Neuronal stem cell (in vitro differentiated cells): ENCODE measurements at regions not wholly inside any gene's neighbourhood (a gene's known extent, or its start where the extent isn't known, plus 50 kb on each side); places are given as distances from the start of the nearest gene placed in this dataset.
"Not testable (repeated sequence)": the region's sequence is repeated elsewhere in the genome, so short reads cannot be mapped to it uniquely, and the experiment has no call there.

Experiments used
- DNase-seq: peaks from one replicate; pipeline ENCODE4 v3.0.0-alpha.2; 2013; ENCODE audit warnings: low spot score
- H2AFZ ChIP-seq: one replicate; pipeline ENCODE4 v1.6.1; 2013; ENCODE audit warnings: mild to moderate bottlenecking, low read length, inconsistent platforms
- H2AK5ac ChIP-seq: 2 replicates; pipeline ENCODE4 v1.6.1; 2013; ENCODE audit warnings: low read depth, mild to moderate bottlenecking, inconsistent platforms, low read length, moderate library complexity, mixed read lengths
- H2BK120ac ChIP-seq: 2 replicates; pipeline ENCODE4 v1.6.1; 2013; ENCODE audit warnings: low read depth, mild to moderate bottlenecking, inconsistent platforms, low read length, moderate library complexity, mixed read lengths
- H2BK12ac ChIP-seq: one replicate; pipeline ENCODE4 v1.6.1; 2013; ENCODE audit warnings: low read length, inconsistent platforms
- H2BK15ac ChIP-seq: 2 replicates; pipeline ENCODE4 v1.6.1; 2013; ENCODE audit warnings: mild to moderate bottlenecking, low read length, inconsistent platforms, mixed read lengths
- H2BK5ac ChIP-seq: one replicate; pipeline ENCODE4 v1.6.1; 2013; ENCODE audit warnings: inconsistent platforms, mild to moderate bottlenecking, low read length, moderate library complexity
- H3K14ac ChIP-seq: one replicate; pipeline ENCODE4 v1.6.1; 2013; ENCODE audit warnings: low read length, inconsistent platforms
- H3K18ac ChIP-seq: 2 replicates; pipeline ENCODE4 v1.6.1; 2013; ENCODE audit warnings: low read length, inconsistent platforms
- H3K23ac ChIP-seq: 2 replicates; pipeline ENCODE4 v1.6.1; 2013; ENCODE audit warnings: low read depth, mild to moderate bottlenecking, mixed read lengths, low read length, inconsistent platforms; ENCODE audit not compliant: poor library complexity
- H3K27ac ChIP-seq: replicated peaks from 3 replicates; pipeline ENCODE4 v1.5.1; 2013; ENCODE audit warnings: low read length, inconsistent platforms
- H3K27me3 ChIP-seq, 3 experiments: 2 replicates each; pipeline ENCODE4 v1.6.1; 2013; ENCODE audit warnings: low read length in 3 of 3, mild to moderate bottlenecking in 2 of 3, inconsistent platforms in 1 of 3, low read depth in 1 of 3, mixed read lengths in 1 of 3, moderate library complexity in 1 of 3; ENCODE audit not compliant: control insufficient read depth in 3 of 3, insufficient read depth in 3 of 3
- H3K36me3 ChIP-seq, 2 donors: replicated peaks in 1 of 2; 2 replicates each; pipeline ENCODE4 v1.6.1; 2013; ENCODE audit warnings: low read length in 2 of 2; ENCODE audit not compliant: control insufficient read depth in 2 of 2, insufficient read depth in 2 of 2
- H3K4ac ChIP-seq: 2 replicates; pipeline ENCODE4 v1.6.1; 2013; ENCODE audit warnings: inconsistent platforms, mild to moderate bottlenecking, low read length, moderate library complexity
- H3K4me1 ChIP-seq, 2 donors: 1 replicate in 1 of 2; 2 replicates in 1 of 2; pipeline ENCODE4 v1.6.1; 2013; ENCODE audit warnings: low read length in 2 of 2, low read depth in 1 of 2; ENCODE audit not compliant: control insufficient read depth in 2 of 2, insufficient read depth in 1 of 2
- H3K4me2 ChIP-seq: one replicate; pipeline ENCODE4 v1.6.1; 2013; ENCODE audit warnings: mild to moderate bottlenecking, low read length, inconsistent platforms; ENCODE audit not compliant: insufficient read depth, poor library complexity, severe bottlenecking
- H3K4me3 ChIP-seq, 2 donors: 2 replicates each; pipeline ENCODE4 v1.5.1; 2013; ENCODE audit warnings: low read length in 2 of 2, mild to moderate bottlenecking in 2 of 2, inconsistent platforms in 1 of 2, moderate library complexity in 1 of 2
- H3K79me1 ChIP-seq: one replicate; pipeline ENCODE4 v1.6.1; 2013; ENCODE audit warnings: low read depth, mild to moderate bottlenecking, inconsistent platforms, low read length, moderate library complexity
- H3K9ac ChIP-seq: one replicate; pipeline ENCODE4 v1.6.1; 2013; ENCODE audit warnings: mild to moderate bottlenecking, low read depth, low read length, inconsistent platforms; ENCODE audit not compliant: poor library complexity
- H3K9me3 ChIP-seq, 2 donors: replicated peaks in 1 of 2; 2 replicates each; pipeline versions ENCODE3 to v1.6.1; 2013; ENCODE audit warnings: low read length in 2 of 2, mild to moderate bottlenecking in 2 of 2, inconsistent platforms in 1 of 2, low read depth in 1 of 2, mixed read lengths in 1 of 2, moderate library complexity in 1 of 2; ENCODE audit not compliant: control insufficient read depth in 2 of 2, insufficient read depth in 1 of 2
- H4K8ac ChIP-seq: one replicate; pipeline ENCODE4 v1.6.1; 2013; ENCODE audit warnings: low read depth, mild to moderate bottlenecking, inconsistent platforms, low read length, moderate library complexity
- H4K91ac ChIP-seq: one replicate; pipeline ENCODE4 v1.6.1; 2013; ENCODE audit warnings: low read length, low read depth, mild to moderate bottlenecking, inconsistent platforms; ENCODE audit not compliant: poor library complexity
- WGBS, 2 donors: extraction: QIAGEN DNeasy Blood & Tissue Kit; methylation state at CpG; one replicate each; pipeline ENCODE4 v1.1.7; 2013; ENCODE audit warnings: missing lambda C conversion rate in 2 of 2, mixed read lengths in 1 of 2; ENCODE audit not compliant: insufficient read length in 2 of 2, insufficient replicate concordance in 1 of 2; ENCODE audit errors: extremely low coverage in 2 of 2; 5-methylcytosine and 5-hydroxymethylcytosine counted together

DNA sequence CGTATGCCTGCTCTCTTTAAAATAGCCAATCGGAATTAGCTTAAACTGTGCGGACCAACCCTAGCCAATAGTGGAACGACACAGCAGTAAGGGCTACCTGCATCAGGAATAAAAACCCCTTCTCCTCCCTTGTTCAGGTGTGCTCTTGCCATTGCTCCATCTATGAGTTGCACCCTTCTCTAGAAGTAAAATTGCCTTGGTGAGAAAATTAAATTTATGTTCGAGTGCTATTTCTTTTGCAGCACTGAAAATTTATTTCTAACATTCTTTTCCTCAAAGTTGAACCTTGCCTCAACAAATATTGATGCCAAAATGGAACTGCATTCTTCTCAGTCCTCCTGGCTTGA lies 102.5 kb upstream of the SHB start:
- no peak overlapping the region for H3K18ac ChIP-seq
- WGBS, 2 donors: no CpG with 5 or more reads among the region's 5 CpGs
- no peak overlapping the region for H3K23ac ChIP-seq
- H4K8ac ChIP-seq: no peak overlapping the region
- H2BK120ac ChIP-seq: no peak overlapping the region
- no peak overlapping the region for H2BK5ac ChIP-seq
- no peak overlapping the region for H2BK15ac ChIP-seq
- H2BK12ac ChIP-seq: no peak overlapping the region
- H2AK5ac ChIP-seq: no peak overlapping the region
- no peak overlapping the region for H3K14ac ChIP-seq
- no peak overlapping the region for H3K4ac ChIP-seq
- no peak overlapping the region for H2AFZ ChIP-seq
- no peak overlapping the region for H3K9ac ChIP-seq
- H3K4me1 ChIP-seq: peaks cover 0 to 2% of the 10 kb centered on the region in 2 donors
- no peaks in the 10 kb centered on the region for H3K27me3 ChIP-seq
- DNase-seq: no peak
- H3K4me3 ChIP-seq: no peak overlapping the region
- H3K9me3 ChIP-seq: peaks cover 0 to 2% of the 10 kb centered on the region in 2 donors
- no peak overlapping the region for H3K4me2 ChIP-seq
- peaks cover 0 to 2% of the 10 kb centered on the region in 2 donors for H3K36me3 ChIP-seq
- no peak overlapping the region for H4K91ac ChIP-seq
- H3K27ac ChIP-seq: no peak overlapping the region
- H3K79me1 ChIP-seq: no peaks in the 10 kb centered on the region

DNA sequence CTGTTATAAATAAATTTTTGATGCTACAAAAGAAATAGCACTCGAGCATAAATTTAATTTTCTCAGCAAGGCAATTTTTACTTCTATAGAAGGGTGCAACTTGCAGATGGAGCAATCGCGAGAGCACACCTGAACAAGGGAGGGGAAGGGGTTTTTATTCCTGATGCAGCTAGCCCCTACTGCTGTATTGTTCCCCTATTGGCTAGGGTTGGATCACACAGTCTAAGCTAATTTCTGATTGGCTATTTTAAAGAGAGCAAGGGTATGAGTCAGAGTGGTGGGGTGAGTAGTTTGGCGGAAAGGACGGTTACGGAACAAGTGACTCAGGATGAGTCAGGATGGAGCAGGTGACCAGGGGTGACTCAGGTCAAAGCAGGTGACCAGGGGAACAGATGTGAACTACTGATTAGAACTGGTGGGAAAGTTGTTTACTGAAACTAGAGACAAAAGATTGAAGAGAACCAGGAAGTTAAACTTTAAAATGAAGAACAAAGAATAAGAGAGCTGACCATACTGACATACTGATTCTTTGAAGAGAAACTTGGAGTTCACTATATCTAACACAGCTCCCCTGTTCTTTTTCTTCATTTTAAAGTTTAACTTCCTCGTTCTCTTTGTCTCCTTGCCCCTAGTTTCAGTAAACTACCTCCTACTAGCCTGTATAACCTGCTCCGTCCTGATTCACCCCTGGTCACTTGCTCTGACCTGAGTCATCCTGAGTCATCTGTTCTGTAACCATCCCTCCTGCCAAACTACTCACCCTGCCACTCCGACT lies 101.9 kb upstream of the SHB start:
- no CpG with 5 or more reads among the region's 9 CpGs for WGBS, 2 donors
- H3K23ac ChIP-seq, H2BK12ac ChIP-seq, DNase-seq, H3K9ac ChIP-seq, H2BK120ac ChIP-seq, H3K4ac ChIP-seq, H2AK5ac ChIP-seq, H3K18ac ChIP-seq, H3K4me2 ChIP-seq, H3K9me3 ChIP-seq, H3K4me1 ChIP-seq, H3K27me3 ChIP-seq, H2AFZ ChIP-seq, H3K14ac ChIP-seq, H3K4me3 ChIP-seq, H4K8ac ChIP-seq, H3K79me1 ChIP-seq, H4K91ac ChIP-seq, H3K27ac ChIP-seq, H3K36me3 ChIP-seq, H2BK5ac ChIP-seq, H2BK15ac ChIP-seq: not testable (repeated sequence)

DNA sequence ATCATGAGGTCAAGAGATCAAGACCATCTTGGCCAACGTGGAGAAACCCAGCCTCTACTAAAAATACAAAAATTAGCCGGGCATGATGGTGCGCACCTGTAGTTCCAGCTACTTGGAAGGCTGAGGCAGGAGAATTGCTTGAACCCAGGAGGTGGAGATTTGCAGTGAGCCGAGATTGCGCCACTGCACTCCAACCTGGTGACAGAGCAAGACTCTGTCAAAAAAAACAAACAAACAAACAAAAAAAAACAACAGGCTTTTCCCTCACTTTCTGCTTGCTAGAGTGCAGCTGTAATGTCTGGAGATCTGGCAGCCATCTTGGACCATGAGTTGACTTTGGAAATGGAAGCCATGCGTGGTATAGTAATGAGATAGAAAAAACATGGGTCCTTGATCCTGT lies 101.1 kb upstream of the SHB start:
- H3K4me3 ChIP-seq, H3K4ac ChIP-seq, H3K14ac ChIP-seq, H3K36me3 ChIP-seq, H3K9ac ChIP-seq, H2AK5ac ChIP-seq, H3K27me3 ChIP-seq, H3K23ac ChIP-seq, H3K79me1 ChIP-seq, H3K4me2 ChIP-seq, H2AFZ ChIP-seq, DNase-seq, H3K18ac ChIP-seq, H3K4me1 ChIP-seq, H3K27ac ChIP-seq, H2BK120ac ChIP-seq, H2BK15ac ChIP-seq, H4K91ac ChIP-seq, H2BK12ac ChIP-seq, H4K8ac ChIP-seq, H3K9me3 ChIP-seq, H2BK5ac ChIP-seq: not testable (repeated sequence)
- no CpG with 5 or more reads among the region's 6 CpGs for WGBS, 2 donors

- WGBS, 2 donors: no CpG with 5 or more reads among the region's 5 CpGs
- no peak overlapping the region for H2BK12ac ChIP-seq
- H3K14ac ChIP-seq: no peak overlapping the region
- H4K8ac ChIP-seq: no peak overlapping the region
- H3K4ac ChIP-seq: no peak overlapping the region
- peaks cover 0 to 2% of the 10 kb centered on the region in 2 donors for H3K36me3 ChIP-seq
- no peak overlapping the region for H2AFZ ChIP-seq
- no peak overlapping the region for H3K27ac ChIP-seq
- H3K18ac ChIP-seq: no peak overlapping the region
- H3K4me3 ChIP-seq: no peak overlapping the region
- no peaks in the 10 kb centered on the region for H3K79me1 ChIP-seq
- H3K23ac ChIP-seq: no peak overlapping the region
- no peak for DNase-seq
- peaks cover 0 to 9% (median 0%) of the 10 kb centered on the region in 3 experiments for H3K27me3 ChIP-seq
- H2BK5ac ChIP-seq: no peak overlapping the region
- H2BK120ac ChIP-seq: no peak overlapping the region
- no peak overlapping the region for H3K4me2 ChIP-seq
- peaks cover 0 to 2% of the 10 kb centered on the region in 2 donors for H3K9me3 ChIP-seq
- peaks cover 0 to 8% of the 10 kb centered on the region in 2 donors for H3K4me1 ChIP-seq
- H3K9ac ChIP-seq: no peak overlapping the region
- no peak overlapping the region for H2BK15ac ChIP-seq
- no peak overlapping the region for H4K91ac ChIP-seq
- no peak overlapping the region for H2AK5ac ChIP-seq
Observed at GRCh38 chr9:38166501-38166900, 97.5 kb upstream of the SHB start.
